HepG2 (cell line): ENCODE measurements at regions not wholly inside any gene's neighbourhood (a gene's known extent, or its start where the extent isn't known, plus 50 kb on each side); places are given as distances from the start of the nearest gene placed in this dataset.
"Not testable (repeated sequence)": the region's sequence is repeated elsewhere in the genome, so short reads cannot be mapped to it uniquely, and the experiment has no call there.

ENCODE experiments used
- KLF9 ChIP-seq: IDR thresholded peaks from 2 replicates; pipeline ENCODE4 v1.6.1; 2016; ENCODE audit warnings: low read depth
- NFIC ChIP-seq: IDR thresholded peaks from 2 replicates; pipeline ENCODE4 v1.6.1; 2012; ENCODE audit warnings: mild to moderate bottlenecking, low read length, inconsistent platforms
- RAD51 ChIP-seq: fragments of 450-650 bp; IDR thresholded peaks from 2 replicates; pipeline ENCODE4 v1.6.1; 2016; ENCODE audit warnings: borderline replicate concordance
- SAFB2 ChIP-seq: sonication (generic); formaldehyde crosslinking; IDR thresholded peaks from 2 replicates; pipeline ENCODE4 v1.5.1; 2020; ENCODE audit warnings: missing genetic modification reagents, low read depth, mild to moderate bottlenecking, borderline replicate concordance
- TAF15 ChIP-seq: fragments of 200-400 bp; formaldehyde crosslinking; IDR thresholded peaks from one replicate; pipeline ENCODE4 v1.6.1; 2018; ENCODE audit warnings: mild to moderate bottlenecking, low read depth, low read length; ENCODE audit not compliant: poor library complexity, severe bottlenecking
- TP53 ChIP-seq: sonication (generic); formaldehyde crosslinking; conservative IDR thresholded peaks from 2 replicates; pipeline ENCODE4 v1.4.0; 2020; ENCODE audit warnings: missing genetic modification reagents
- ZFP82 ChIP-seq: sonication (generic); formaldehyde crosslinking; IDR thresholded peaks from 2 replicates; pipeline ENCODE4 v1.5.1; 2020; ENCODE audit warnings: mild to moderate bottlenecking, missing genetic modification reagents, borderline replicate concordance
- TF ChIP-seq, protein P1 (sequence below): sonication (generic); formaldehyde crosslinking; IDR thresholded peaks from 2 replicates; pipeline ENCODE4 v1.9.0; 2022; ENCODE audit warnings: missing genetic modification reagents, mild to moderate bottlenecking, borderline replicate concordance

- TF ChIP-seq SAFB2 (CRISPR knock-in tag); NFIC; KLF9 (CRISPR knock-in tag); ZFP82; RAD51; TAF15; TP53 (CRISPR knock-in tag): not testable (repeated sequence)
- TF ChIP-seq, protein P1, sequence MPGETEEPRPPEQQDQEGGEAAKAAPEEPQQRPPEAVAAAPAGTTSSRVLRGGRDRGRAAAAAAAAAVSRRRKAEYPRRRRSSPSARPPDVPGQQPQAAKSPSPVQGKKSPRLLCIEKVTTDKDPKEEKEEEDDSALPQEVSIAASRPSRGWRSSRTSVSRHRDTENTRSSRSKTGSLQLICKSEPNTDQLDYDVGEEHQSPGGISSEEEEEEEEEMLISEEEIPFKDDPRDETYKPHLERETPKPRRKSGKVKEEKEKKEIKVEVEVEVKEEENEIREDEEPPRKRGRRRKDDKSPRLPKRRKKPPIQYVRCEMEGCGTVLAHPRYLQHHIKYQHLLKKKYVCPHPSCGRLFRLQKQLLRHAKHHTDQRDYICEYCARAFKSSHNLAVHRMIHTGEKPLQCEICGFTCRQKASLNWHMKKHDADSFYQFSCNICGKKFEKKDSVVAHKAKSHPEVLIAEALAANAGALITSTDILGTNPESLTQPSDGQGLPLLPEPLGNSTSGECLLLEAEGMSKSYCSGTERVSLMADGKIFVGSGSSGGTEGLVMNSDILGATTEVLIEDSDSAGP (CRISPR knock-in tag) = not testable (repeated sequence)
Measured at GRCh38 chr16:88311860-88312259, 70.9 kb upstream of the ZNF469 start.
